IPS-NIHi11 (cell line): ENCODE measurements at regions not wholly inside any gene's neighbourhood (a gene's known extent, or its start where the extent isn't known, plus 50 kb on each side); places are given as distances from the start of the nearest gene placed in this dataset.

Experiments used
- DNase-seq: peaks from one replicate; pipeline ENCODE4 v3.0.0; 2012; ENCODE audit warnings: mixed read lengths, low spot score

- no peak for DNase-seq
Observed at GRCh38 chr1:84090447-84091245, 53.4 kb upstream of the PRKACB start.

- DNase-seq: no peak
Observed at GRCh38 chr1:84089867-84090266, 54.2 kb upstream of the PRKACB start.

GRCh38 chr1:84089465-84089864, 54.6 kb upstream of the PRKACB start:
- no peak for DNase-seq

- no peak for DNase-seq
Observed at GRCh38 chr1:84086616-84087015, 57.5 kb upstream of the PRKACB start.

- no peak for DNase-seq
Observed at GRCh38 chr1:84086189-84086588, 57.9 kb upstream of the PRKACB start.

- DNase-seq: no peak
Observed at GRCh38 chr1:84083307-84083706, 60.8 kb upstream of the PRKACB start.

- no peak for DNase-seq
Observed at GRCh38 chr1:84078842-84079202, 65.2 kb upstream of the PRKACB start.

GRCh38 chr1:84078108-84078841, 65.8 kb upstream of the PRKACB start:
- DNase-seq: peak; percentile 62

- peak; percentile 99 for DNase-seq
Observed at GRCh38 chr1:84077476-84078107, 66.5 kb upstream of the PRKACB start.

- no peak for DNase-seq
Observed at GRCh38 chr1:84073266-84073665, 70.8 kb upstream of the PRKACB start.

GRCh38 chr1:84069236-84069845, 70.4 kb upstream of the TTLL7 start:
- no peak for DNase-seq

- no peak for DNase-seq
Observed at GRCh38 chr1:84062496-84062895, 63.6 kb upstream of the TTLL7 start.

- no peak for DNase-seq
Observed at GRCh38 chr1:84061336-84061735, 62.4 kb upstream of the TTLL7 start.

- no peak for DNase-seq
Observed at GRCh38 chr1:84060781-84061180, 61.8 kb upstream of the TTLL7 start.

- DNase-seq: no peak
Observed at GRCh38 chr1:84048820-84049219, 49.9 kb upstream of the TTLL7 start.
